ENCODE measurements at regions not wholly inside any gene's neighbourhood (a gene's known extent, or its start where the extent isn't known, plus 50 kb on each side); places are given as distances from the start of the nearest gene placed in this dataset.

GRCh38 chr19:28882818-28883217, 330.1 kb downstream of the UQCRFS1 start:
- H3K27ac Mint-ChIP-seq, result no peak overlapping the region
- H3K27me3 Mint-ChIP-seq (ENCODE audit: low read depth, poor library complexity), result peaks cover 13% of the 10 kb centered on the region
- peaks cover 4% of the 10 kb centered on the region for H3K9me3 Mint-ChIP-seq
- DNase-seq, result no peak
- no peak for TF ChIP-seq CTCF (IDR thresholded peaks at IDR 0.05)
- peaks cover 58% of the 10 kb centered on the region for H3K4me1 Mint-ChIP-seq
- no peak overlapping the region for H3K4me3 Mint-ChIP-seq
- H3K36me3 Mint-ChIP-seq (ENCODE audit: low read depth), result no peaks in the 10 kb centered on the region

- Mint-ChIP-seq H3K27ac (no peak overlapping the region), H3K4me1 (peaks cover 55% of the 10 kb centered on the region), H3K27me3 (ENCODE audit: low read depth, poor library complexity) (peaks cover 15% of the 10 kb centered on the region), H3K36me3 (ENCODE audit: low read depth) (no peaks in the 10 kb centered on the region), H3K9me3 (peaks cover 4% of the 10 kb centered on the region), H3K4me3 (no peak overlapping the region)
- TF ChIP-seq CTCF (IDR thresholded peaks at IDR 0.05), result no peak
- peak; percentile 42 for DNase-seq
Observed at GRCh38 chr19:28881616-28882015, 331.3 kb downstream of the UQCRFS1 start.

DNA sequence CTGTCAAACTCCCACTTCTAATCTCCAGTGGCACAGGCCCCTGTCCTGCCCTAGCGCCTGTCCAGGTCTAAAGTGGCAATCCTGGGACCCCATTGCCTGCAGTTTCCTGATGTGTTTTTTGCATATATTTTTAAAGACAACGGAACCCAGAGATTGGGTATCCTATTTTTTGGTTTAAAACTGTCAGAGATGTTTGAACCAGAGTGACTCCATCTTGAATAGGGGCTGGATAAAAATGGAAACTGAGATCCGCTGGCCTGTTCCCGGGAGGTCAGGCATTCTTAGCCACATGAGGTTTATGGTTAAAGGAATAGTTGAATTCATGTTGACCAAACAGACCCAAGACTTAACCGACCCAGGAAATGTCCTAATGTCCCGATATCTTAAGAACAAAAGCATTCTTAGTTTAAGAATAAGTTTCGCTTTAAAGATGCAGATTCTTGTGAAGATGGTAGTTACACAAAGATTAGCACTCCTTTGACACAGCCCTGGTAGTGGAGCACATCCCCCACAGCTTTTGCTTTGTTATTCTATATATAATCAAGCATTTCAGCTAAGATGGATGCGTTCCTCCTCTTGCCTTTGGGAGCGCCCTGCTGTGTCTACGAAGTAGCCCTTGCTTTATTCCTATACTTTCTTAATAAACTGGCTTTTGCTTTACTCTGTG, 332.1 kb downstream of the UQCRFS1 start:
- no peak overlapping the region for H3K27ac Mint-ChIP-seq
- TF ChIP-seq CTCF (IDR thresholded peaks at IDR 0.05), result no peak
- peaks cover 11% of the 10 kb centered on the region for H3K27me3 Mint-ChIP-seq (ENCODE audit: low read depth, poor library complexity)
- H3K4me3 Mint-ChIP-seq, result no peak overlapping the region
- no peak for DNase-seq
- no peaks in the 10 kb centered on the region for H3K36me3 Mint-ChIP-seq (ENCODE audit: low read depth)
- H3K4me1 Mint-ChIP-seq, result peaks cover 48% of the 10 kb centered on the region
- H3K9me3 Mint-ChIP-seq, result peaks cover 4% of the 10 kb centered on the region

- H3K27me3 Mint-ChIP-seq (ENCODE audit: low read depth, poor library complexity), result peaks cover 13% of the 10 kb centered on the region
- H3K36me3 Mint-ChIP-seq (ENCODE audit: low read depth), result no peaks in the 10 kb centered on the region
- TF ChIP-seq CTCF (IDR thresholded peaks at IDR 0.05), result peak; percentile 66
- peak; percentile 82 for DNase-seq
- H3K4me1 Mint-ChIP-seq, result peaks cover 34% of the 10 kb centered on the region
- no peak overlapping the region for H3K27ac Mint-ChIP-seq
- no peaks in the 10 kb centered on the region for H3K9me3 Mint-ChIP-seq
- H3K4me3 Mint-ChIP-seq, result no peak overlapping the region
Observed at GRCh38 chr19:28878862-28879566, 333.9 kb downstream of the UQCRFS1 start.

GRCh38 chr19:28876609-28877123, 336.3 kb downstream of the UQCRFS1 start:
- Mint-ChIP-seq H3K36me3 (ENCODE audit: low read depth) (no peaks in the 10 kb centered on the region), H3K27me3 (ENCODE audit: low read depth, poor library complexity) (peaks cover 13% of the 10 kb centered on the region), H3K9me3 (no peaks in the 10 kb centered on the region), H3K27ac (no peak overlapping the region), H3K4me1 (peaks cover 14% of the 10 kb centered on the region), H3K4me3 (no peak overlapping the region)
- DNase-seq, result no peak
- TF ChIP-seq CTCF (IDR thresholded peaks at IDR 0.05), result no peak
